GM21717 (cell line): ENCODE measurements at regions not wholly inside any gene's neighbourhood (a gene's known extent, or its start where the extent isn't known, plus 50 kb on each side); places are given as distances from the start of the nearest gene placed in this dataset.

Experiments used
- ATAC-seq: cut with Tn5 transposase; IDR thresholded peaks from one replicate; pipeline ENCODE4 v1.9.1; 2021; ENCODE audit warnings: mild to moderate bottlenecking, moderate library complexity; ENCODE audit not compliant: unreplicated experiment

DNA sequence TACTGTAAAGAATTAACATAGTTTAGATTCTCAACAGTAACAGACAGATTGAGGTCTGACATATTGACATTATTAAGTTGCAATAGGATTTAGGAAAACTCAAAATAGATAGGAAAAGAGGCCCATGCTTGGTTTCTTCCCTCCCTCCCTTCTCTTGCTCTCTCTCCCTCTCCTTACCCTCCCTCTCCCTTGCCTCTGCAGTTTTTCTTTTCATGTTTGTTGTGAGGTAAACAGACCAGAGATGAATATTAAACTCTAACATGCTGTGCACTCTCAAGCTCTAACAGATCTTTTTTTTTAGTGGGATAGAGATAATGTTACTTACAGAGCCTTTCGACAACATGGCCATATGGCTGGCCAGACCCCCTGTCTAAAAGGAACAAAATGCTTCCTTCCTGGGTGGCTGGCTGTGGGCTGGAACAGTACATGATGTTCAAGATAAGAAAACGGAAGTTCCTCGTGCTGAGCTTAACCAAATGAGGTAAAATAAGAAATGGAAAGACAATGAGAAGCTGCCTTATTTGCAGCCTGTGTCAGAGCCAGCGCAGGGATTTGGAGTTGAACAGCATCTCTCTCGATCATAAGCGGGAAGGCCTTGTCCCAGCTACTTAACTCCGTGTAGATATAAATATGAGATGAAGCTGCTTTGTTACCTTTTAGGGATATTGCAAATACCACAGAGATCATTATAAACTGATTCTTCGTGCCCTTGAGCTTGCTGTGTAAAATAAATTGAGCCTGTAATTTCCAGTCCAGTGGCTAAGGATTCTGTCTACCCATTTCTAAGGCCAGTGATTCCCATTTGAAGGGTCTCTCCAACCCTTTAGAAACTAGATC is 391.9 kb upstream of the NPVF start:
- ATAC-seq = no peak

- no peak for ATAC-seq
Measured at GRCh38 chr7:25621993-25622392, 393.7 kb upstream of the NPVF start.

- ATAC-seq = no peak
Measured at GRCh38 chr7:25622695-25623094, 394.4 kb upstream of the NPVF start.

DNA sequence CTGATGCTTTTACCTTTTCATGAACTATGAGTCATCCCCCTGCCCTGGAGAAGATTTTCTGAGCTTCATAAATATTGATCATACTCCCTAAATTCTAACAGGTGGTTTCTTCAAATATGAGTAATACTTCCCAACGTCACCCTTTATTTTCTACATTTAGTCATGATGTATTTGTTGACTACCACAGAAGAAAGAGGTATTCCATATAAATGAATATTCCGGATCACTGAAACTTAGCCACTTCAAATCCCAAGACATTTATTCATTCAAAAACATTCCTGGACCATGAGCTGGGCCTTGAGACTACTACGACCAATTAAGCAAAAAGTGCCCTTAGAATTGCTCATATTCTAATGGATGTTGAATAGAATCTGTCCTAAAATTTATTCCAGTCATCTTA is 395.8 kb upstream of the NPVF start:
- ATAC-seq = no peak

DNA sequence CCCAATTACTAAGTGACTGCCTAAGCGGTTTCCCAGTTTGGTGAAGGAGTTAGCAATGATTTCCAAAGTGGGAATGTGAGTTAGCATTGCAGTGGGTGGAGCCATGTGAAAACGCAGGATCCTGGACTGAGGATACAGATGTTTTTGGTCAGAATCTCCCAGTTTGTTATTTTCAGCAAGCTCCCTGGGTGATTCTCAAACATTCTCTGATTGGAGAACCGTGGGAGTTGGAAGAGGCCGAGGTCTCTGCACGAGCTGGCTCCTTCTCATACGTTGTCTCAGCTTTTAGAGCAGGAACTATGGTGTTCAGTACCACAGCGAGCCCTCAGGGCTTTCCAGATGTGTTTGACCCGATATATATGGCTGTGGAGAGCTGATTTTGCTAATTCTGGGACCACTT is 396.5 kb upstream of the NPVF start:
- ATAC-seq = no peak

DNA sequence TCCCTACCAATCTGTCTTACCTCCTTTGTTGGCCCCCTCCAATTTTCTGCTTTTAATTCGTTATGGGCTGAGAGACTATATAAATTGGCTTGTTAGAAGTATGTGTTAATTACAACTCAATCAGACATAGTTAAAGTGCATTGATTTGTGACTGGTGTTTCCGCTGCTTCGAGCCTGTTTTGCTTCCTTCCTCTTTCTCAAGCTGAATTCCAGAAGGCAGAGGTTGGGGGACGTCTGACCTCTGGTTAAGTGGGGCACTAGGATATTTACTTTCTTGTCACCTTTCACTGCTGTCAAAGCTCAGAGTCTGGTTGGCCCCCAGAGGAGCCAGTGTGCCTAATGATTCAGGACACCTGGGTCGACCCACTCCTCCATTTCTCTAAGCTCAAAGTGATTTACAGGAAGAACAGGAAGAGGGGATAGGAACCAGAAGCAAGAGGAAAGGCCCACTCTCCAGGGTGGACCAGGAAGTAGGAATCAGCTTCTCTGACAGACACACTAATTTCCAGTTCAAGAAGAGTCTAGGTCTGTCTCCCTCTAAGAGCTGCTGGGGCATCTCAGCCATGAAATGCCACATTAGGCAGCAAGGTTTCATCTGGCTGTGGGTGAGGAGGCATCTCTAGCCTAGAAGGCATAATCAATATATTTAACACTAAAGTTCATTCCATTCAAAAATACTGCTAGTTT is 397.2 kb upstream of the NPVF start:
- no peak for ATAC-seq

DNA sequence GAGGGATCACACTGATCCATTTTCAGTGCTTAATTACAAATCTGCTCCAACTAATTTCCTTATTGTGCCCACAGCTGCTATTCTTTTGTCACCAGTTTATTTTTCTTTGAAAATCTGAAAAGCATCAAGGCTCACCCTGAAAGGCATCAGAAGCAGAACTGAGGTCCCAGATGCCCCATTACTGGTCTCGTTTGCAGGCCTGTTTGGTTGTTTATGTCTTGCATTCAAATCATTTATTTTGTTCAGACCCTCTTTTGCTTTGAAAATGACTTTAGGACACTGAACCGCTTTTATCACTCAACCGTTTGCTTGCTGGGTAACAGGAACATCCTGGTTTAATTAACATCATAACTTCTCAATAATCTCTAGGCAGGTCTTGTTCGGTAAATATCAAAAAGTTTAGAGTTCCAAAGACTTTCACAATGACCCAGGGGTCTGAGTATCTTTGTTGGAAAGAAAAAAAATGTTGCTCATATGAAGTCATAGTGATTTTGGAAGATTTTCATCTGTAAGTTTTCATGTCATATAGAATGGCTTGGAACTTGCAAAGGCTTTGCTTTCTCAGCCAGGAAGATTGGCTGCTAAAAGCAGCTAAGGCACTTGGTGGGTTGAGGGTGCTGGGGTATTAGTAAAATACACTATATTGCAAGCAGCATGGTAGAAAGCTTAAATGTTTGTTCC is 398.3 kb upstream of the NPVF start:
- ATAC-seq = no peak

- no peak for ATAC-seq
Measured at GRCh38 chr7:25628446-25628845, 400.2 kb upstream of the NPVF start.

GRCh38 chr7:25632616-25633015 is 404.3 kb upstream of the NPVF start:
- no peak for ATAC-seq

DNA sequence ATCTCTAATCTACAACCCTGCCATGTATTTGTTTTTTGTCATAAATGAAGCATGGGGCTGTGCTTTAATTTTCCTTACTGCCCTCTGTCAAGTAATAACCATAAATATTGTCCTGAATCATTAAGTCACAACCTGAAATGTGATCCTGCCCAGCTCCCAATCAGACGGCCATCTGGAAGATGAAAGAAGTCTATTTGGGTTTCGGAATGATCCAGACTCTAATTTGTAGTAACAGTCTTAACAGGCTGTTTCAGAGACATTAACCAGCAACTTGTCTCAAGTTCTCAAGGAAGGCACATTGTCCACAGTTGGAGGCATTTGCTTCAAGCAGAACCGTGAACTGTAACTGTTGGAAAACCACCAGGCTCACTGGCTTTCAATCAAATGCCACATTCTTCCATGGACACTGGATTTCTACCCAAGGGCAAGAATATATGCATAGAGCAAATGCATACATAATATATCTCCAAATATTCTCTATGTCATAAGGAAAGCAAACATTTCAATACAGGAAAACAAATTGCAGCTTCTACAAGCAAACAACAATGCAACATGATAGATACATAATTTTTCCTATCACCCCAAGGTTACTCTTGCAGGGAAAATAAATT is 405.2 kb upstream of the NPVF start:
- ATAC-seq = no peak

- no peak for ATAC-seq
Measured at GRCh38 chr7:25636168-25636567, 407.9 kb upstream of the NPVF start.

DNA sequence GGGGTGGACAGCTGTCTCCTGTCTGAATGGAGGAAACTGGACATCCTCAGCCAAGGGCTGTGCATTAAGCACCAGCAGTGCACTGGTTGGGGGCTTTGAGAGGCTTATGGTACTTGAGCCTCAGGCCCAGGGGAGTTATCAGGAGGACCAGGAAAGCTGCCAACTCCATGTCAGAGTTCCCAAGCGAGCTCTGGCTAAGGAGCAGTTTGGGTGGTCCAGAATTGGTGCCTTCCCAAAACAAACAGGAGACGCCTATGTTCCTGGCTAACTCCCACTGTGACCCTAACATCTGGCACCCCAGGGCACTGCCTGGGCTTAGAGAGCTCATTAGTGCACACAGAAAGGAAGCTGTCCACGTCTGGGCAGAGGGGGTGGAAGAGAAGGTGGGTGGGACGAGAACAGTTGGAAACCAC is 408.6 kb upstream of the NPVF start:
- no peak for ATAC-seq

DNA sequence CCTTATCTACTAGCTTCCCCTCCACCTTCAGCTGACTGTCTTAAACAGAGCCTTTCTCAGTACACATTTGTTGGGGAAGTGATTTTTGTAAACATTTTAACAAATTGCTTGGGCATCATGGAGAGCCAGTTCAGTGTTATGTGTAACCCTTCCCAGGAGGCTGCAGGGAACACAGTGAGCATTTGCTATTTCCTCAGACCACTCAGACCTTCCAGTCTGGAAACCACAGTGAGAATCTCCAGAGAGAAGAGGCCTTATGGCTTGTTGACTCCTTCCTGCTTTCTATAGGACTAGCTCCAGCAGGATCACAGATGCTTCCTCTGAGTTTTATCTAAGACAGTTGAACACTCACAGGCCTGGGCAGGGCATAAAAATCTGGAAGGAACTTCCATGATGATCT is 409.8 kb upstream of the NPVF start:
- no peak for ATAC-seq

- ATAC-seq = no peak
Measured at GRCh38 chr7:25638590-25639244, 410.4 kb upstream of the NPVF start.

- no peak for ATAC-seq
Measured at GRCh38 chr7:25642849-25643248, 414.6 kb upstream of the NPVF start.

GRCh38 chr7:25643286-25643685 is 415.0 kb upstream of the NPVF start:
- no peak for ATAC-seq

- ATAC-seq = no peak
Measured at GRCh38 chr7:25643770-25644394, 415.6 kb upstream of the NPVF start.

DNA sequence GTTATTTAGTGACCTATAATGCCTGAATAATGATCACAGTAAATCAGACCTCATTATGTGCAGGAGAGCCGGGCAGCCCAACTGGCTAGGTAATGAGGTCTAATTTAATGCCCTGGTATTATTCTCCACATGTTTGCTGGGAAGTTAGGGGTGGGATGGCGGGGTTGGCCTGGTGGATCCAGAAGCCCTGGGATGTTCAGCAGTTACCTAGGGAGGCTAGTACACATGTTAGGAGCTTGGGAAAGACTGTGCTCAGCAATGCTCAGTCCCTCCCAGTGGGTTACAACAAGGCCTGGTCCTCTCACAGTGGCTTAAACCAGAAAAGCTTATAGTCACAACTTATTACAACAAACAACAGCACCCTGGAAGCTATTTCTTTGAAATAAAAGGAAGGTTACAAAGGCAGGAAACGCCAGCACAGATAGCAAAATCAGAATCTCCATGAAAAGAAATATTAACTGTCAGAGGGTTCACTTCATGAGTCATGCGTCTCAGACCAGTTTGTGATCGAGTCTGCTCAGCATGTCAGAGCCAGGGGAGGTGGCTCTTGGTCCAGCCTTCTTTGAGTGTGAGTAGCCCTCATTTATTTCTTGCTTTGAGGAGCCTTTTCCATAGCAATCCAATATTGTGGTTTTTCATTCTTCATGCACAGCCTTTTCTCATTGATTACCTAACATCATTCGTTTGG is 418.6 kb upstream of the NPVF start:
- no peak for ATAC-seq

DNA sequence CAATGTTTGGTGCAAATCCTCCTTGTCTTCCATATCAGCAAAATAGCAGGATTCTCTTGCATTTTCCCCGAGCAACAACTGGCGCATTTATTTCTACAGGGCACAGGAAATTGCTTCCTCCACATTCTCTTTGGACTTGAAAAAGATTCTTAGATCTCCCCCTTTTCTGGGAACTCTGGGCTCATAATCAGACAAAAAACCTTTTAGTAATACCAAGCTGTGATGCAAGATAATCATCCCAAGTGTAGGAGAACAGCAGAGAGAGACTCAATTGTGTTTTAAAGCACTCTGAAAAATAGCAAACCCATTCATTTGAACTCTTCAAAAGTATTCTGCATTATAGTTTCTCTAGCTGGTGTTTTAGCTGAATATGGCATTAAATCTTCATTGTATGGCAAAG is 419.6 kb upstream of the NPVF start:
- ATAC-seq = no peak

DNA sequence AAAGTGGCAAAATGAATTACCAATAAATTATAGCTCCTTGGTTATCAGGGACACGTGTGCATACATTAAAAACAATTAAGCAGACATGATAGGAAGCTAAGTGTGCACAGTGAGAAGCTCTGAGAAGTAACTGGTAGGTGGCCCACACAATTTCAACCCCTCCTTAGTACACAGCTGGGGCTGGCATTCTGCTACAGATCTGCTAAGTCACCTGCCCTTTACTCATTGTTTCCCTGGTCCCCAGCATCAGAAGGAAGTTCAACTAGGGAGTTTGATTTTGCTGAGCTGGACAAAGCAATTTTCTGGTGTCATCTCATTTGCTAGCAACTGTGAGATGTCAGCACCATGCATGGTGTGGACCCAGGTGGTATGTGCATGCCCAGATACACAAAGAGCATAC is 424.1 kb upstream of the NPVF start:
- ATAC-seq = no peak
